K562 (cell line): ENCODE measurements at regions not wholly inside any gene's neighbourhood (a gene's known extent, or its start where the extent isn't known, plus 50 kb on each side); places are given as distances from the start of the nearest gene placed in this dataset.

Source experiments
- ATAC-seq: fragments of 200-7000 bp; cut with Tn5 transposase; 3 replicates; pipeline ENCODE4 v1.9.1; 2020; ENCODE audit warnings: moderate library complexity
- BruUV-seq: library from RNA; stranded (reverse); fragments of 400-500 nt; replicated peaks from 2 replicates; lab custom pipeline; 2021; lab: Mats Ljungman, UMichigan
- CTCF ChIA-PET: fragments of 300-600 bp; formaldehyde crosslinking; extraction: SDS; loops from one replicate; lab custom pipeline; 2021; ENCODE audit warnings: low intra/inter-chr PET ratio; lab: Yijun Ruan, JAX
- POLR2A ChIA-PET: fragments of 300-600, 350-650 bp; sonication (Branson Sonifier 250); formaldehyde crosslinking; extraction: SDS; loops from one replicate; lab custom pipeline; 2021; ENCODE audit warnings: antibody characterized with exemption, inconsistent platforms; lab: Yijun Ruan, JAX
- DNase-seq, 4 experiments: peaks; one replicate each; pipeline versions ENCODE4 v3.0.0 to v3.0.0-alpha.2; 2011 to 2018; ENCODE audit warnings: low spot score in 3 of 4, mixed read lengths in 3 of 4; ENCODE audit errors: extremely low read depth in 1 of 4
- FAIRE-seq: peaks from 2 replicates; lab custom pipeline; 2011; peaks lifted over from hg19 to GRCh38; lab: Jason Lieb, UNC
- H2AFZ ChIP-seq: 2 replicates; pipeline ENCODE4 v1.6.0; 2011; ENCODE audit warnings: low read depth, low read length, control low read depth, inconsistent platforms
- H3K27ac ChIP-seq: fragments of 200-600 bp; 3 replicates; pipeline ENCODE4 v1.8.0; 2011; ENCODE audit warnings: low read depth, mild to moderate bottlenecking, control low read depth, inconsistent platforms, low read length, moderate library complexity, mixed read lengths; ENCODE audit errors: extremely low read depth
- H3K27me3 ChIP-seq, 2 experiments: fragments of 300-600 bp in 1 of 2; 2 replicates in 1 of 2; 3 replicates in 1 of 2; pipeline versions ENCODE4 v1.6.0 to v1.8.0; 2011; ENCODE audit warnings: inconsistent platforms in 2 of 2, low read length in 2 of 2, mild to moderate bottlenecking in 1 of 2, mixed read lengths in 1 of 2, moderate library complexity in 1 of 2; ENCODE audit not compliant: control insufficient read depth in 2 of 2, insufficient read depth in 2 of 2
- H3K36me3 ChIP-seq: fragments of 300-600 bp; 3 replicates; pipeline ENCODE4 v1.8.0; 2011; ENCODE audit warnings: mild to moderate bottlenecking, low read length, inconsistent platforms; ENCODE audit not compliant: control insufficient read depth, insufficient read depth
- H3K4me1 ChIP-seq, 2 experiments: fragments of 200-600 bp in 1 of 2; replicated peaks in 1 of 2; 2 replicates in 1 of 2; 3 replicates in 1 of 2; pipeline versions ENCODE4 v1.5.1 to v1.8.0; 2011; ENCODE audit warnings: inconsistent platforms in 2 of 2, low read length in 2 of 2, mild to moderate bottlenecking in 1 of 2, mixed read lengths in 1 of 2, moderate library complexity in 1 of 2; ENCODE audit not compliant: control insufficient read depth in 2 of 2, insufficient read depth in 2 of 2
- H3K4me2 ChIP-seq: 2 replicates; pipeline ENCODE4 v1.6.1; 2011; ENCODE audit warnings: low read length, control low read depth, inconsistent platforms, mixed read lengths; ENCODE audit not compliant: insufficient read depth
- H3K4me3 ChIP-seq: fragments of 200-600 bp; sonication (generic), shearing (Covaris generic); 2 replicates; pipeline ENCODE4 v1.5.1; 2016; ENCODE audit warnings: control low read depth, inconsistent platforms
- H3K79me2 ChIP-seq: fragments of 200-600 bp; 3 replicates; pipeline ENCODE4 v1.8.0; 2011; ENCODE audit warnings: low read length, inconsistent platforms; ENCODE audit not compliant: control insufficient read depth, insufficient read depth
- H3K9ac ChIP-seq, 2 experiments: 2 replicates each; pipeline versions ENCODE4 v1.6.0 to v1.6.1; 2011; ENCODE audit warnings: low read depth in 2 of 2, low read length in 2 of 2, control low read depth in 1 of 2, inconsistent platforms in 1 of 2, mild to moderate bottlenecking in 1 of 2, mixed read lengths in 1 of 2; ENCODE audit not compliant: insufficient read depth in 1 of 2
- H3K9me1 ChIP-seq: one replicate; pipeline ENCODE4 v1.6.0; 2011; ENCODE audit warnings: inconsistent platforms, mild to moderate bottlenecking, low read length, moderate library complexity; ENCODE audit not compliant: control insufficient read depth, insufficient read depth
- H3K9me3 ChIP-seq: replicated peaks from 2 replicates; pipeline ENCODE4 v1.5.1; 2011; ENCODE audit warnings: low read depth, low read length, inconsistent platforms; ENCODE audit not compliant: control insufficient read depth, insufficient read depth
- H4K20me1 ChIP-seq: replicated peaks from 2 replicates; pipeline ENCODE4 v1.6.1; 2011; ENCODE audit warnings: low read length, inconsistent platforms, mixed read lengths; ENCODE audit not compliant: control insufficient read depth, insufficient read depth
- ARID2 ChIP-seq: fragments of 450-650 bp; IDR thresholded peaks from 2 replicates; pipeline ENCODE4 v1.6.1; 2017; ENCODE audit warnings: antibody characterized with exemption, mild to moderate bottlenecking
- ATF1 ChIP-seq, 2 experiments: fragments of 450-650 bp in 1 of 2; IDR thresholded peaks; 2 replicates each; pipeline ENCODE4 v1.6.1; 2016; ENCODE audit warnings: missing compliant biosample characterization in 1 of 2, missing genetic modification characterization in 1 of 2
- ELF1 ChIP-seq: fragments of 200-800 bp; sonication (Bioruptor generic); IDR thresholded peaks from 2 replicates; pipeline ENCODE4 v1.6.1; 2016; ENCODE audit warnings: missing genetic modification characterization, missing compliant biosample characterization
- FOXM1 ChIP-seq, 2 experiments: fragments of 450-650 bp in 1 of 2; sonication (generic) in 1 of 2; formaldehyde crosslinking in 1 of 2; IDR thresholded peaks; 2 replicates each; pipeline versions ENCODE4 v1.6.1 to v1.9.0; 2017 to 2022; ENCODE audit warnings: low read depth in 2 of 2, mild to moderate bottlenecking in 2 of 2, missing genetic modification reagents in 1 of 2, moderate library complexity in 1 of 2
- KHSRP ChIP-seq: fragments of 450-650 bp; IDR thresholded peaks from 2 replicates; pipeline ENCODE4 v1.6.1; 2017
- RBM15 ChIP-seq: fragments of 200-400 bp; formaldehyde crosslinking; IDR thresholded peaks from 2 replicates; pipeline ENCODE4 v1.6.1; 2018; ENCODE audit warnings: mild to moderate bottlenecking, low read length, moderate library complexity; ENCODE audit not compliant: insufficient read depth
- TSC22D4 ChIP-seq: fragments of 450-650 bp; IDR thresholded peaks from 2 replicates; pipeline ENCODE4 v1.6.1; 2016; ENCODE audit warnings: missing genetic modification characterization, missing biosample characterization, control low read depth
- ZNF263 ChIP-seq: sonication (generic); formaldehyde crosslinking; IDR thresholded peaks from 2 replicates; pipeline ENCODE4 v1.8.0; 2022; ENCODE audit warnings: mild to moderate bottlenecking, missing genetic modification reagents, borderline replicate concordance
- WGBS: fragments of 100-300 bp; shearing (Covaris generic); methylation state at CpG from one replicate; pipeline ENCODE4 v1.1.6; 2016; ENCODE audit warnings: low coverage, mixed read lengths; ENCODE audit not compliant: insufficient coverage; ENCODE audit errors: missing lambda C conversion rate; 5-methylcytosine and 5-hydroxymethylcytosine counted together
- in situ Hi-C: fragments of 300-500 bp; cut with MboI; formaldehyde crosslinking; loops from 4 replicates; pipeline ENCODE4 v1.15.0; 2018; ENCODE audit warnings: inconsistent platforms, mixed read lengths
- intact Hi-C: fragments of 100-400 bp; cut with micrococcal nuclease; formaldehyde crosslinking; loops from 2 replicates; pipeline ENCODE4 v1.14.2; 2022
- TF ChIP-seq, protein P1 (sequence below): fragments of 450-650 bp; formaldehyde crosslinking; IDR thresholded peaks from 2 replicates; pipeline ENCODE4 v1.4.0; 2020; ENCODE audit warnings: mild to moderate bottlenecking, moderate library complexity
- TF ChIP-seq, protein P2 (sequence below): fragments of 250-450 bp; sonication (Bioruptor Pico); IDR thresholded peaks from 2 replicates; pipeline ENCODE4 v1.8.0; 2022; ENCODE audit warnings: inconsistent platforms
- TF ChIP-seq, protein P3 (sequence below): fragments of 450-650 bp; IDR thresholded peaks from 2 replicates; pipeline ENCODE4 v1.6.1; 2017; ENCODE audit warnings: mild to moderate bottlenecking, moderate library complexity
- TF ChIP-seq, protein P4 (sequence below), 2 experiments: fragments of 450-650 bp in 1 of 2; sonication (generic) in 1 of 2; formaldehyde crosslinking; conservative IDR thresholded peaks; 2 replicates each; pipeline versions ENCODE4 v1.4.0 to v1.8.1; 2020 to 2022; ENCODE audit warnings: mild to moderate bottlenecking in 1 of 2, missing genetic modification reagents in 1 of 2

DNA sequence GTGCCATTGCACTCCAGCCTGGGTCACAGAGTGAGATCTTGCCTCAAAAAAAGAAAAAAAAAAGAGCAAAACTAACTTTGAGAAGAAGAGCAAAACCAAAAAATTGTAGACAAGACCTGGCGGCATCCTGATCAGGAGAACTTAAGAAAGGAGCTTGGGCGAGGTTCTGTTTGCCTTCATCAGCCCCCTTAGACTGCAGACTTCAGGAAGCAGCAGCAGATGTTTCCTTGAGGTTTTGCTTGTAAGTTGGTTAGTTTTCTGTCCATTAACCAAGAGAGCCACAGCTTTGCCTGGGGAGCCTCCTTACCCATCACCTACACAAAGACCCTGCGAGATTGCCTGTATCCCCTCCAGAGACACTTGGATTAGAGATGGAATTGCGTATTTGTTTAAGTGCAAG is 189.0 kb downstream of the AACS start:
- FAIRE-seq (no peak), DNase-seq (no peak), ATAC-seq (no peak)
- Histone ChIP-seq H3K9me1 (no peaks in the 10 kb centered on the region), H3K27me3 (peaks cover 7 to 52% of the 10 kb centered on the region in 2 experiments; a peak in 3 of 5 replicates), H3K79me2 (no peaks in the 10 kb centered on the region), H3K4me2 (no peak overlapping the region), H3K4me3 (no peak overlapping the region), H3K27ac (no peak overlapping the region), H4K20me1 (no peaks in the 10 kb centered on the region), H3K4me1 (no peaks in the 10 kb centered on the region), H3K9ac (no peak overlapping the region), H3K9me3 (no peaks in the 10 kb centered on the region)
- CTCF ChIA-PET = no interaction called here
- in situ Hi-C loops = no loop called here
- intact Hi-C loops = no loop called here
- 2% methylated on average over 4 of the region's 4 CpGs for WGBS
- POLR2A ChIA-PET = no interaction called here
- no peak for TF ChIP-seq ARID2
- TF ChIP-seq, protein P1, sequence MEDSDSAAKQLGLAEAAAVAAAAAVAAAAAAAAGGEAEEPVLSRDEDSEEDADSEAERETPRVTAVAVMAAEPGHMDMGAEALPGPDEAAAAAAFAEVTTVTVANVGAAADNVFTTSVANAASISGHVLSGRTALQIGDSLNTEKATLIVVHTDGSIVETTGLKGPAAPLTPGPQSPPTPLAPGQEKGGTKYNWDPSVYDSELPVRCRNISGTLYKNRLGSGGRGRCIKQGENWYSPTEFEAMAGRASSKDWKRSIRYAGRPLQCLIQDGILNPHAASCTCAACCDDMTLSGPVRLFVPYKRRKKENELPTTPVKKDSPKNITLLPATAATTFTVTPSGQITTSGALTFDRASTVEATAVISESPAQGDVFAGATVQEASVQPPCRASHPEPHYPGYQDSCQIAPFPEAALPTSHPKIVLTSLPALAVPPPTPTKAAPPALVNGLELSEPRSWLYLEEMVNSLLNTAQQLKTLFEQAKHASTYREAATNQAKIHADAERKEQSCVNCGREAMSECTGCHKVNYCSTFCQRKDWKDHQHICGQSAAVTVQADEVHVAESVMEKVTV (CRISPR knock-in tag) = no peak
- no peak for TF ChIP-seq RBM15
- no peak for TF ChIP-seq TSC22D4
- TF ChIP-seq KHSRP = no peak
- no peak for TF ChIP-seq ATF1 (CRISPR knock-in tag; IDR thresholded peaks at IDR 0.05)
- TF ChIP-seq ATF1 (tag; IDR thresholded peaks at IDR 0.05) = no peak
- TF ChIP-seq, protein P2, sequence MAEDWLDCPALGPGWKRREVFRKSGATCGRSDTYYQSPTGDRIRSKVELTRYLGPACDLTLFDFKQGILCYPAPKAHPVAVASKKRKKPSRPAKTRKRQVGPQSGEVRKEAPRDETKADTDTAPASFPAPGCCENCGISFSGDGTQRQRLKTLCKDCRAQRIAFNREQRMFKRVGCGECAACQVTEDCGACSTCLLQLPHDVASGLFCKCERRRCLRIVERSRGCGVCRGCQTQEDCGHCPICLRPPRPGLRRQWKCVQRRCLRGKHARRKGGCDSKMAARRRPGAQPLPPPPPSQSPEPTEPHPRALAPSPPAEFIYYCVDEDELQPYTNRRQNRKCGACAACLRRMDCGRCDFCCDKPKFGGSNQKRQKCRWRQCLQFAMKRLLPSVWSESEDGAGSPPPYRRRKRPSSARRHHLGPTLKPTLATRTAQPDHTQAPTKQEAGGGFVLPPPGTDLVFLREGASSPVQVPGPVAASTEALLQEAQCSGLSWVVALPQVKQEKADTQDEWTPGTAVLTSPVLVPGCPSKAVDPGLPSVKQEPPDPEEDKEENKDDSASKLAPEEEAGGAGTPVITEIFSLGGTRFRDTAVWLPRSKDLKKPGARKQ = no peak
- TF ChIP-seq ZNF263 (CRISPR knock-in tag) = no peak
- TF ChIP-seq, protein P3, sequence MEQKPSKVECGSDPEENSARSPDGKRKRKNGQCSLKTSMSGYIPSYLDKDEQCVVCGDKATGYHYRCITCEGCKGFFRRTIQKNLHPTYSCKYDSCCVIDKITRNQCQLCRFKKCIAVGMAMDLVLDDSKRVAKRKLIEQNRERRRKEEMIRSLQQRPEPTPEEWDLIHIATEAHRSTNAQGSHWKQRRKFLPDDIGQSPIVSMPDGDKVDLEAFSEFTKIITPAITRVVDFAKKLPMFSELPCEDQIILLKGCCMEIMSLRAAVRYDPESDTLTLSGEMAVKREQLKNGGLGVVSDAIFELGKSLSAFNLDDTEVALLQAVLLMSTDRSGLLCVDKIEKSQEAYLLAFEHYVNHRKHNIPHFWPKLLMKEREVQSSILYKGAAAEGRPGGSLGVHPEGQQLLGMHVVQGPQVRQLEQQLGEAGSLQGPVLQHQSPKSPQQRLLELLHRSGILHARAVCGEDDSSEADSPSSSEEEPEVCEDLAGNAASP = no peak
- TF ChIP-seq FOXM1 (IDR thresholded peaks at IDR 0.05; ENCODE audit: low read depth) = no peak
- TF ChIP-seq FOXM1 (CRISPR knock-in tag; IDR thresholded peaks at IDR 0.05; ENCODE audit: low read depth) = no peak
- TF ChIP-seq, protein P4, sequence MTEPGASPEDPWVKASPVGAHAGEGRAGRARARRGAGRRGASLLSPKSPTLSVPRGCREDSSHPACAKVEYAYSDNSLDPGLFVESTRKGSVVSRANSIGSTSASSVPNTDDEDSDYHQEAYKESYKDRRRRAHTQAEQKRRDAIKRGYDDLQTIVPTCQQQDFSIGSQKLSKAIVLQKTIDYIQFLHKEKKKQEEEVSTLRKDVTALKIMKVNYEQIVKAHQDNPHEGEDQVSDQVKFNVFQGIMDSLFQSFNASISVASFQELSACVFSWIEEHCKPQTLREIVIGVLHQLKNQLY (CRISPR knock-in tag; conservative IDR thresholded peaks at IDR 0.05) = no peak
- TF ChIP-seq ELF1 (tag) = no peak
- TF ChIP-seq, all 486 proteins: peak for 0
- no TSS peak for BruUV-seq
- no peak overlapping the region for H2AFZ ChIP-seq
- no peaks in the 10 kb centered on the region for H3K36me3 ChIP-seq
